Thyroid gland (tissue), 4 donors: ENCODE measurements at regions not wholly inside any gene's neighbourhood (a gene's known extent, or its start where the extent isn't known, plus 50 kb on each side); places are given as distances from the start of the nearest gene placed in this dataset.
"Not testable (repeated sequence)": the region's sequence is repeated elsewhere in the genome, so short reads cannot be mapped to it uniquely, and the experiment has no call there.

Source experiments
- CTCF ChIP-seq, 6 experiments: fragments of 200-600 bp in 3 of 6; fragments of 450-650 bp in 3 of 6; sonication (generic) in 3 of 6; IDR thresholded peaks; one replicate each; pipeline ENCODE4 v1.5.1; 2016 to 2019; ENCODE audit warnings: antibody characterized with exemption in 6 of 6, mild to moderate bottlenecking in 2 of 6, inconsistent platforms in 1 of 6, moderate library complexity in 1 of 6
- POLR2A ChIP-seq, 2 donors: fragments of 450-650 bp; IDR thresholded peaks; one replicate each; pipeline ENCODE4 v1.6.1; 2017; ENCODE audit warnings: antibody characterized with exemption in 2 of 2, mild to moderate bottlenecking in 2 of 2, moderate library complexity in 1 of 2

GRCh38 chr6:154639196-154639595 is 94.0 kb upstream of the SCAF8 start:
- not testable (repeated sequence) for TF ChIP-seq CTCF, POLR2A (IDR thresholded peaks at IDR 0.05)
